Neural progenitor cell (in vitro differentiated cells): ENCODE measurements at regions not wholly inside any gene's neighbourhood (a gene's known extent, or its start where the extent isn't known, plus 50 kb on each side); places are given as distances from the start of the nearest gene placed in this dataset.

Source experiments
- DNase-seq: peaks from one replicate; pipeline ENCODE4 v3.0.0-alpha.2; 2016; ENCODE audit warnings: low spot score
- H2AFZ ChIP-seq: fragments of 200-600 bp; sonication (generic); replicated peaks from 2 replicates; pipeline ENCODE4 v1.6.1; 2016; ENCODE audit warnings: antibody characterized with exemption
- H3F3A ChIP-seq: fragments of 200-600 bp; sonication (generic); 2 replicates; pipeline ENCODE4 v1.6.1; 2016; ENCODE audit warnings: antibody characterized with exemption, low read depth
- H3K27ac ChIP-seq: fragments of 200-600 bp; sonication (generic); 2 replicates; pipeline ENCODE4 v1.5.1; 2016; ENCODE audit warnings: mild to moderate bottlenecking
- H3K27me3 ChIP-seq: fragments of 200-600 bp; sonication (generic); 2 replicates; pipeline ENCODE4 v1.6.1; 2016; ENCODE audit warnings: mild to moderate bottlenecking, moderate library complexity
- H3K36me3 ChIP-seq: fragments of 200-600 bp; sonication (generic); 2 replicates; pipeline ENCODE4 v1.5.1; 2016
- H3K4me1 ChIP-seq: fragments of 200-600 bp; sonication (generic); 2 replicates; pipeline ENCODE4 v1.6.1; 2016; ENCODE audit warnings: mixed run types
- H3K4me2 ChIP-seq: fragments of 200-600 bp; sonication (generic); 2 replicates; pipeline ENCODE4 v1.6.1; 2016
- H3K4me3 ChIP-seq: fragments of 200-600 bp; sonication (generic); 2 replicates; pipeline ENCODE4 v1.5.1; 2016
- H3K79me2 ChIP-seq: fragments of 200-600 bp; sonication (generic); 2 replicates; pipeline ENCODE4 v1.6.1; 2016; ENCODE audit warnings: low read depth
- H3K9ac ChIP-seq: fragments of 200-600 bp; sonication (generic); 2 replicates; pipeline ENCODE4 v1.6.1; 2016
- H3K9me3 ChIP-seq: fragments of 200-600 bp; sonication (generic); 2 replicates; pipeline ENCODE4 v1.5.1; 2016; ENCODE audit warnings: low read depth
- H4K20me1 ChIP-seq: fragments of 200-600 bp; sonication (generic); 2 replicates; pipeline ENCODE4 v1.6.1; 2016; ENCODE audit warnings: low read depth
- H3K27ac Mint-ChIP-seq: 3 replicates; pipeline ENCODE4 v1.8.0; 2021; ENCODE audit warnings: mixed read lengths
- H3K27me3 Mint-ChIP-seq: 2 replicates; pipeline ENCODE4 v1.8.0; 2022; ENCODE audit warnings: low read depth, mild to moderate bottlenecking, inconsistent platforms, moderate library complexity, mixed read lengths; ENCODE audit not compliant: insufficient read depth
- H3K36me3 Mint-ChIP-seq: 3 replicates; pipeline ENCODE4 v1.8.0; 2021; ENCODE audit warnings: mixed read lengths
- H3K4me1 Mint-ChIP-seq: 3 replicates; pipeline ENCODE4 v1.8.0; 2021; ENCODE audit warnings: mixed read lengths
- H3K4me3 Mint-ChIP-seq: 3 replicates; pipeline ENCODE4 v1.8.0; 2021; ENCODE audit warnings: mild to moderate bottlenecking, moderate library complexity, mixed read lengths
- H3K9me3 Mint-ChIP-seq: 3 replicates; pipeline ENCODE4 v1.8.0; 2020; ENCODE audit warnings: mixed read lengths
- CTCF ChIP-seq: fragments of 200-600 bp; sonication (generic); IDR thresholded peaks from 2 replicates; pipeline ENCODE4 v1.5.1; 2017; ENCODE audit warnings: antibody characterized with exemption, mild to moderate bottlenecking
- EZH2 ChIP-seq: fragments of 200-600 bp; sonication (generic); IDR thresholded peaks from 2 replicates; pipeline ENCODE4 v1.6.1; 2017; ENCODE audit warnings: antibody characterized with exemption, mild to moderate bottlenecking, moderate library complexity
- EZH2phosphoT487 ChIP-seq: fragments of 200-600 bp; sonication (generic); IDR thresholded peaks from 2 replicates; pipeline ENCODE4 v1.6.1; 2017; ENCODE audit warnings: antibody characterized with exemption

- peaks cover 11% of the 10 kb centered on the region for H3K27me3 Mint-ChIP-seq
- H3K27ac ChIP-seq, result no peak overlapping the region
- TF ChIP-seq EZH2phosphoT487 (no peak), EZH2 (no peak), CTCF (no peak)
- no peak overlapping the region for H3K4me2 ChIP-seq
- peak overlapping the region; percentile 25 for H3K27ac Mint-ChIP-seq
- no peak for DNase-seq
- H3K27me3 ChIP-seq, result no peaks in the 10 kb centered on the region
- no peak overlapping the region for H3K4me3 Mint-ChIP-seq
- H3K79me2 ChIP-seq, result no peaks in the 10 kb centered on the region
- no peak overlapping the region for H3K9ac ChIP-seq
- H3K4me1 Mint-ChIP-seq, result peaks cover 48% of the 10 kb centered on the region
- H3K4me3 ChIP-seq, result no peak overlapping the region
- H3K4me1 ChIP-seq, result peaks cover 19% of the 10 kb centered on the region
- no peaks in the 10 kb centered on the region for H3K9me3 Mint-ChIP-seq
- H3K36me3 Mint-ChIP-seq, result no peaks in the 10 kb centered on the region
- H3K9me3 ChIP-seq, result no peaks in the 10 kb centered on the region
- H3F3A ChIP-seq, result no peaks in the 10 kb centered on the region
- no peak overlapping the region for H2AFZ ChIP-seq
- no peaks in the 10 kb centered on the region for H3K36me3 ChIP-seq
- H4K20me1 ChIP-seq, result no peaks in the 10 kb centered on the region
These were observed 131.4 kb downstream of the CHSY1 start for GRCh38 chr15:101120473-101120872.
